Effector memory CD8-positive, alpha-beta T cell (primary cell): ENCODE measurements at regions not wholly inside any gene's neighbourhood (a gene's known extent, or its start where the extent isn't known, plus 50 kb on each side); places are given as distances from the start of the nearest gene placed in this dataset.

Experiments
- ATAC-seq: fragments of 150-1000 bp; cut with Tn5 transposase; replicated peaks from 2 replicates; pipeline ENCODE4 v1.10.0; 2021; ENCODE audit warnings: mild to moderate bottlenecking, moderate library complexity
- DNase-seq, 3 experiments: peaks; one replicate each; pipeline ENCODE4 v3.0.0; 2021
- H3K27ac Mint-ChIP-seq, 2 donors: one replicate each; pipeline ENCODE4 v1.8.0; 2022; ENCODE audit warnings: mild to moderate bottlenecking in 2 of 2, mixed read lengths in 2 of 2, moderate library complexity in 2 of 2
- H3K27me3 Mint-ChIP-seq, 2 donors: one replicate each; pipeline ENCODE4 v1.8.0; 2022; ENCODE audit warnings: mixed read lengths in 2 of 2
- H3K36me3 Mint-ChIP-seq: one replicate; pipeline ENCODE4 v1.8.0; 2022; ENCODE audit warnings: mild to moderate bottlenecking, moderate library complexity, mixed read lengths; ENCODE audit not compliant: insufficient read depth
- H3K4me1 Mint-ChIP-seq, 2 donors: one replicate each; pipeline ENCODE4 v1.8.0; 2022; ENCODE audit warnings: low read depth in 2 of 2, mixed read lengths in 2 of 2
- H3K4me3 Mint-ChIP-seq, 2 donors: one replicate each; pipeline ENCODE4 v1.8.0; 2022; ENCODE audit warnings: mild to moderate bottlenecking in 2 of 2, mixed read lengths in 2 of 2, moderate library complexity in 2 of 2
- H3K9me3 Mint-ChIP-seq, 2 donors: one replicate each; pipeline ENCODE4 v1.8.0; 2022; ENCODE audit warnings: mixed read lengths in 2 of 2

GRCh38 chr10:130412317-130412716, 276.1 kb downstream of the GLRX3 start:
- Mint-ChIP-seq H3K27ac (no peak overlapping the region), H3K4me1 (no peaks in the 10 kb centered on the region), H3K27me3 (no peaks in the 10 kb centered on the region), H3K9me3 (peaks cover 10 to 13% of the 10 kb centered on the region in 2 donors), H3K36me3 (no peaks in the 10 kb centered on the region), H3K4me3 (no peak overlapping the region)
- ATAC-seq: no peak
- no peak for DNase-seq

GRCh38 chr10:130416334-130417150, 280.4 kb downstream of the GLRX3 start:
- Mint-ChIP-seq H3K9me3 (peaks cover 10 to 13% of the 10 kb centered on the region in 2 donors), H3K4me3 (no peak overlapping the region), H3K36me3 (no peaks in the 10 kb centered on the region), H3K27me3 (no peaks in the 10 kb centered on the region), H3K4me1 (no peaks in the 10 kb centered on the region), H3K27ac (no peak overlapping the region)
- ATAC-seq: no peak
- DNase-seq: no peak

GRCh38 chr10:130418731-130419130, 282.5 kb downstream of the GLRX3 start:
- Mint-ChIP-seq H3K27me3 (no peaks in the 10 kb centered on the region), H3K4me1 (no peaks in the 10 kb centered on the region), H3K36me3 (no peaks in the 10 kb centered on the region), H3K9me3 (peaks cover 13 to 19% of the 10 kb centered on the region in 2 donors), H3K4me3 (no peak overlapping the region), H3K27ac (no peak overlapping the region)
- no peak for DNase-seq
- no peak for ATAC-seq

- DNase-seq (no peak), ATAC-seq (no peak)
- peaks cover 0 to 3% of the 10 kb centered on the region in 2 donors for H3K27me3 Mint-ChIP-seq
- H3K9me3 Mint-ChIP-seq: peaks cover 3 to 15% of the 10 kb centered on the region in 2 donors
- no peaks in the 10 kb centered on the region for H3K4me1 Mint-ChIP-seq
- H3K27ac Mint-ChIP-seq: no peak overlapping the region
- no peaks in the 10 kb centered on the region for H3K36me3 Mint-ChIP-seq
- H3K4me3 Mint-ChIP-seq: no peak overlapping the region
These were observed 285.7 kb downstream of the GLRX3 start for GRCh38 chr10:130421909-130422308.

GRCh38 chr10:130422366-130423324, 286.5 kb downstream of the GLRX3 start:
- DNase-seq (no peak), ATAC-seq (no peak)
- H3K9me3 Mint-ChIP-seq: peaks cover 3 to 18% of the 10 kb centered on the region in 2 donors
- no peaks in the 10 kb centered on the region for H3K4me1 Mint-ChIP-seq
- H3K4me3 Mint-ChIP-seq: no peak overlapping the region
- H3K27ac Mint-ChIP-seq: no peak overlapping the region
- H3K27me3 Mint-ChIP-seq: peaks cover 0 to 6% of the 10 kb centered on the region in 2 donors
- H3K36me3 Mint-ChIP-seq: peaks cover 4% of the 10 kb centered on the region

- Mint-ChIP-seq H3K27ac (no peak overlapping the region), H3K9me3 (peaks cover 3 to 18% of the 10 kb centered on the region in 2 donors), H3K27me3 (peaks cover 0 to 6% of the 10 kb centered on the region in 2 donors), H3K36me3 (peaks cover 4% of the 10 kb centered on the region), H3K4me1 (no peaks in the 10 kb centered on the region), H3K4me3 (no peak overlapping the region)
- DNase-seq (no peak), ATAC-seq (no peak)
These were observed 287.5 kb downstream of the GLRX3 start for GRCh38 chr10:130423455-130424305.

GRCh38 chr10:130424418-130424817, 288.2 kb downstream of the GLRX3 start:
- peaks cover 3 to 18% of the 10 kb centered on the region in 2 donors for H3K9me3 Mint-ChIP-seq
- peaks cover 4% of the 10 kb centered on the region for H3K36me3 Mint-ChIP-seq
- no peak overlapping the region for H3K4me3 Mint-ChIP-seq
- H3K4me1 Mint-ChIP-seq: no peaks in the 10 kb centered on the region
- peaks cover 0 to 6% of the 10 kb centered on the region in 2 donors for H3K27me3 Mint-ChIP-seq
- DNase-seq (no peak), ATAC-seq (no peak)
- no peak overlapping the region for H3K27ac Mint-ChIP-seq

GRCh38 chr10:130425169-130425568, 289.0 kb downstream of the GLRX3 start:
- no peak for ATAC-seq

GRCh38 chr10:130425881-130426435, 289.8 kb downstream of the GLRX3 start:
- no peak for ATAC-seq
- H3K27ac Mint-ChIP-seq: no peak overlapping the region
- DNase-seq: no peak

More at GRCh38 chr10:130425169-130425568, 289.0 kb downstream of the GLRX3 start:
- no peak for DNase-seq
- peaks cover 3 to 18% of the 10 kb centered on the region in 2 donors for H3K9me3 Mint-ChIP-seq
- H3K36me3 Mint-ChIP-seq: peaks cover 4% of the 10 kb centered on the region
- peaks cover 0 to 6% of the 10 kb centered on the region in 2 donors for H3K27me3 Mint-ChIP-seq
- H3K4me1 Mint-ChIP-seq: no peaks in the 10 kb centered on the region
- H3K27ac Mint-ChIP-seq: no peak overlapping the region
- no peak overlapping the region for H3K4me3 Mint-ChIP-seq

GRCh38 chr10:130427216-130427722, 291.1 kb downstream of the GLRX3 start:
- DNase-seq: no peak
- Mint-ChIP-seq H3K9me3 (peaks cover 3 to 25% of the 10 kb centered on the region in 2 donors), H3K4me1 (no peaks in the 10 kb centered on the region), H3K27ac (no peak overlapping the region), H3K4me3 (no peak overlapping the region), H3K27me3 (peaks cover 0 to 6% of the 10 kb centered on the region in 2 donors), H3K36me3 (peaks cover 4% of the 10 kb centered on the region)
- no peak for ATAC-seq

More at GRCh38 chr10:130425881-130426435, 289.8 kb downstream of the GLRX3 start:
- peaks cover 4% of the 10 kb centered on the region for H3K36me3 Mint-ChIP-seq
- no peak overlapping the region for H3K4me3 Mint-ChIP-seq
- peaks cover 3 to 20% of the 10 kb centered on the region in 2 donors for H3K9me3 Mint-ChIP-seq
- no peaks in the 10 kb centered on the region for H3K4me1 Mint-ChIP-seq
- H3K27me3 Mint-ChIP-seq: peaks cover 0 to 6% of the 10 kb centered on the region in 2 donors

- peaks cover 0 to 6% of the 10 kb centered on the region in 2 donors for H3K27me3 Mint-ChIP-seq
- H3K36me3 Mint-ChIP-seq: peaks cover 4% of the 10 kb centered on the region
- H3K4me1 Mint-ChIP-seq: no peaks in the 10 kb centered on the region
- peaks cover 3 to 25% of the 10 kb centered on the region in 2 donors for H3K9me3 Mint-ChIP-seq
- ATAC-seq: no peak
- no peak for DNase-seq
- no peak overlapping the region for H3K27ac Mint-ChIP-seq
- H3K4me3 Mint-ChIP-seq: no peak overlapping the region
These were observed 292.7 kb downstream of the GLRX3 start for GRCh38 chr10:130428936-130429335.

GRCh38 chr10:130429809-130430208, 293.6 kb downstream of the GLRX3 start:
- Mint-ChIP-seq H3K27me3 (peaks cover 0 to 6% of the 10 kb centered on the region in 2 donors), H3K27ac (no peak overlapping the region), H3K4me3 (no peak overlapping the region), H3K36me3 (peaks cover 4% of the 10 kb centered on the region), H3K9me3 (peaks cover 6 to 24% of the 10 kb centered on the region in 2 donors), H3K4me1 (no peaks in the 10 kb centered on the region)
- DNase-seq (no peak), ATAC-seq (no peak)
